ENCODE measurements at regions not wholly inside any gene's neighbourhood (a gene's known extent, or its start where the extent isn't known, plus 50 kb on each side); places are given as distances from the start of the nearest gene placed in this dataset.

DNA sequence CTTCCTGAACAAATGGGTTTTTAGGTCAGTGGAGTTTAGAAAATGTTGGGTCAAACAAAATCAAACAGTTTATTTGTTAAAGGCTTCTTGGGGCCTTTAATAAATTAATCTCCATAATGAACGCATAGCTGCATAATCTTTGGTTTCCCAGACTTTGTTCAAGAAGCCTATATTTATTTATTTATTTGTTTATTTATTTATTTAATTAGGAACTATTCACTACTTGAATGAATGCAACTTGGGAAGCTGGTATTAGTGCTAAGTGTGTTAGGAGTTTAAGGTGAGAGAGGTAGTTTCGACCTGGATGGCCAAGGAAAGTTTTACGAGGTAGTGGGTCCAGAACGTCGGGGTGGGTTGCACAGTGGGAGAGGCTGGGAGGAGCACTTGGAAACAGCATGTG lies 281.9 kb upstream of the C2CD4B start:
- no peak for DNase-seq

GRCh38 chr15:62447742-62448141 lies 282.7 kb upstream of the C2CD4B start:
- no peak for DNase-seq

DNA sequence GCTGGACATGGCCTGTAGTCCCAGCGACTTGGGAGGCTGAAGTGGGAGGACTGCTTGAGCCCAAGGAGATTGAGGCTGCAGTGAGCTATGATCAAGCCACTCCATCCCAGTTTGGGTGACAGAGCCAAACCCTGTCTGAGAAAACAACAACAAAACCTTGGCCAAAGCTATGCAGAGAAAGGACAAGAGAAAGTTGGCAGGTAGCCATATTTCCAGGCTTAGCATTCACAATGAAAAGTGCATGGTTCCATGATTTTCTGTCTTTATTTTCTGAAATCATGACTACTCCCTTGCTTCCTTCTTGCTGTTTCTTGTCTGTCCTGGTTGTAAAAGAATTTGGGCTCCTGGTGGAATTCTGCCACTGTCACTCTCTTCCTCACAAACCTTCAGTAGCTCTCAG lies 284.6 kb upstream of the C2CD4B start:
- DNase-seq = no peak

GRCh38 chr15:62450061-62450460 lies 285.0 kb upstream of the C2CD4B start:
- no peak for DNase-seq

- DNase-seq = no peak
Measured at GRCh38 chr15:62452026-62452425, 286.9 kb upstream of the C2CD4B start.

DNA sequence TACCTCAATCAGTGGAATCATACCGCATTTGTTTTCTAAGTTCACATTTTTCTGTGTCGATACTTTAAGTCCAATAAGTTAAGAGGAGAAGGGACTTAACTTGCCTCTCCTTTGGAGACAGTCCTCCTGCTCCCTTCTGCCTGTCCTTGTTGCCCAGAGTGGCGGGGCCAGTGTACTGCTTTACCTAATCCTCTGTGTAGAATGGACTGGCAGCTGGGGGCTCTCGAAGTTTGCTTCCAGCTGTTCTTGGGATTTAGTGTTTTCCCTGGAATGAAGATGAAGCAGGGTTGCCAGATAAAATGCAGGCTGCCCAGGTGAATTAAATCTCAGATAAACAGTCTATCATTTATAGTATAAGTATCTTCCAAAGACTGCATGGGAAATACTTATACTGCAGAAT lies 287.6 kb upstream of the C2CD4B start:
- no peak for DNase-seq

GRCh38 chr15:62453375-62453774 lies 288.3 kb upstream of the C2CD4B start:
- DNase-seq = no peak

- DNase-seq = no peak
Measured at GRCh38 chr15:62453981-62454380, 288.9 kb upstream of the C2CD4B start.

GRCh38 chr15:62454567-62455172 lies 289.6 kb upstream of the C2CD4B start:
- no peak for DNase-seq

DNA sequence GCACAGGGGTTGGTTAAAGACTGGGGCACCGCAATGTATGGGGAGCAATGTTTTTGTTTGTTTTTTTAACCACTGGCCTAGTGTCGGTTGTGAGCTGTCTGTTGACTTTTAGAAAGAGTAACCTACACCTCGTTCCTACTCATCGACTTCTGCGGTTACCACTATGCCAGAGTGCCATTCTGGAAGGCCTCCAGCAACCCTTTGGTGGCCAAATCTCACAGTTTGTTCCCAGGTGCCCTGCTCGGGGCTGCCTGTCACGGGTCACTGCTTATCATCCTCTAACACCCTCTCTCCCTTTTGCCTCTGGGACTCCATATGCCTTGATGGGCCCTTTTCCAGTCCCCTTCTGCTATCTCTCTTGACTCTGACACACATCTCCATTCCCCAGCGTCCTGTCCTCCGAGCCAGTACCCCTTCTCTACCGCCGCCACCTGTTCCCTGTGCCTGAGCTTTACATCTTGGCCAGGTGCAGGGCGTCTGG lies 290.4 kb upstream of the C2CD4B start:
- no peak for DNase-seq

- DNase-seq = no peak
Measured at GRCh38 chr15:62456011-62456920, 291.2 kb upstream of the C2CD4B start.

- no peak for DNase-seq
Measured at GRCh38 chr15:62457100-62457499, 292.0 kb upstream of the C2CD4B start.

DNA sequence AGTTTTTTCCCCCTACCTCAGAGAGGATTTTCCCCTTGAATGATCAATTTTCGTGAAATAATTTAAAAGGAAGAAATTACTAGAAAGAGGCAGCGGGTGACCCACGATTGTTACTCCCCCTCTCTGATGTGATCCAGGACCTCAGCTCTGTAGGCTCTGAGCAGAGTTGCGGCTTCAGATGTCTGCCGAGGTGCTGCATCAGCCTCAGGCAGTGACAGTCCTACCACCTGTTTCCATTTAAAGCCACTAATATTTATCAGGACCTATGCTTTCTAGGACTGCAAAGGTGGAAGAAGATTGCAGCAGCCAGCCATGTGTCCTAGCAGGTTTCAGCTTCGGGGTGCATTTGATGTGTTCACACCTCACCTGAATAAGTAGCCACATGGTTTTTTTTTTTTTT lies 294.8 kb upstream of the C2CD4B start:
- no peak for DNase-seq

DNA sequence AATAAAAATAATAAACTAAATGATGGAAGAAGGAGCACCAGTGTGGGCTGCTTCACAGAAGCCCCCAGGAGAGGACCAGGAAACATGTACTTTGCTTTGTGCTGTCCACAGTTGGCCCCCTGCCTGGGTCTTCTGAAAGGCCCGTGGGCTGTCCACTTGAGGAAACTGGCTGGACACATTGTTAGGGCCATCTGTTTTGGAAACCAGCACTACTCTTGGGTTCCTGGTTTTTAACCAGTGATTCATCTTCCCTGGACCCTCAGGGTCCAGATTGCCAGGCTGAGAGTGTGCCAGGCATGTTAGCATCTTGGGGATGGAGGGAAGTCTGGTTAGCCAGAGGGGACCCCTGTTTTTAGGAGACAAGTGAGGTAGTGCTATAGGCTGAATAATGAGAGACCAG lies 297.2 kb upstream of the C2CD4B start:
- DNase-seq = no peak

DNA sequence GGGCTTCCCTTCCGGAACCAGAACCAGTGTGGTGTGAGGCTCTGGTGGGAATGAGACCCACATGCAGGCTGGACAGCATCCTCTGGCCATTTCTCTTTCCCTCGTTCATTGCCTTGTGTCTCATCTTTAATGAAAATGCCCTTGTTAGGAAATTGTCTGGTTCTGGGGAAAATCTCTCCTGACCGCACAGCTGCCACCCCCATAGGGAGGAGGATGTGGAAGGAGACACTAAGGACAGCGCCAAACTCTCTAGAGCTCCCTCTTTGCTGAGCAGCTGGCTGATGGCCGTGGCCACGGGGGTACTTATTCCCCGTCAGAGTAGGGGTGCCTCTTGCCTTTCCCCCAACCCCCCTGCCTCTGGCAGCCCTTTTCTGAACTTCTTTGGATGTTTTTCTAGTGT lies 297.6 kb upstream of the C2CD4B start:
- DNase-seq = no peak

DNA sequence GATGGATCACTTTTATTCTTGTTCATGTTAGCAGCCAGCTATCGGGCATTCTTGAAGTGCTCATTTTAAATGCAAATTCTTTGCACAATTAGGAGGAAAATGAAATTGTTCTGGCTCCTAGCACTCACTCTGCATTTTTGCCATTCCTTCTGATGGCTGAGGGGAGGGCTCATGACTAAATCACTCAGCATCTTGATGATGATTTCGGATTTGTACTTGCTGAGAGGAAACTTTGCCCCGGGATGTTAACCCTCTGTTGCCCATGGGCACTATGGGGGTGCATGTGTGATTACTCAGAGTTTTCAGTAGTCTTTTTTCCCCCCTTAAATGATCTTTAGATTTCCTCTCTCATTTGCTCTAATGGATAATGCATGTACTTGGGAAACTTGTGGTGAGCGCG lies 299.6 kb upstream of the C2CD4B start:
- no peak for DNase-seq

GRCh38 chr15:62465173-62465572 lies 300.1 kb upstream of the C2CD4B start:
- DNase-seq = no peak

DNA sequence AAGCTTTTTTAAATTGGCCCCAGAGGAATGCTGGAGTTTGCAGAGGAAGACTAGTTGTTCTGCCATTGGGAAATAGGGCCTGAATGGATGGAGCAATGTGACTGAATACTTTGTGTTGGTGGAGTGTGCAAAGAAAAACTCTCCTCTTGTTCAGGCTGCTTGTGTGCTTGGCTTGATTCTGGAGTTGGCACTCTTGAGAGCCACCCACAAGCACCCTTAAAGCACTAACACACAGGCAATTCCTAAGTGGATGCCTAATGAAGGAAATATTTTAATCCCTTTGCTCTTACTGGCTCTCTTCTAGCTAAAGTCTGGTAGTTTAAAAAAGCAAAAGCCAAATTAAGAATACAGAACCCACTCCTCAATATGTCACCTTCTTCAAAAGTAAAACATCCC lies 304.4 kb upstream of the C2CD4B start:
- no peak for DNase-seq

DNA sequence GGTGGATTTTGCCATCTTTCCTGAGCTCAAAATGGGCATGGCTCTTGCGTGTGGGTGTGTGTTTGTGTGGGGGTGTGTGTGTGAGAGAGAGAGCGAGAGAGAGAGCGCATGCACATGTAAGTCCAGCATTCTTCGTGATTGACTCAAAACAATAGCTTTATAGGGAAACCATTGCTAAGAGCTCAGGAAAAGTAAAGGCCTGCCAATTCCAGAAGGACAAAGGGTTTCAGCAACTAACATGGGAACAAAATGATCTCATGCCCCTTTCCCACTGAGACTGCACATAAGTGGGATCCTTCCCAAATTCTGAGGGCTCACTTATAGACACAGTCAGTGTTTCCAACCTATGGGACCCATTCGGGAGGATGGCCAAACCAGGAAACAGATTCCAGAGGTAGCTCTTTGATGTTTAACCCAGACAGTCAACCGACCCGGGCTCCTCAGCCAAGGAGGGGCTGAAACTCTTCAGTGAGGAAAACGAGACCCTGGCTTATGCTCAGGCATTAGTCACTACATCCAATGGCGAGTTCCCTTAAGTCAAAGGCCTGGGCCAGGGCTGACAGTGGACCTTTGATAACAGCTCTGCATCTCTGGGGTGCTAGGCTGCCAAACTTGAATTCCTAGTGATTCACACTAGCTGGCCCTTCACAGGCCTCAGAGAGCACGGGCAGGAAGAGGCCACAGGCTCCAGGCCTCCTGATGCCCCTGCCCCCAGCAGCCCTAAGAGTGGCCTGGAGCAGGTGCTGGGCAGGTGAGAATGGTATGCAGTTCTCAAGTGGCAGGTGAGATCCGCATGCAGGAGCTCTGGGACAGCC lies 305.0 kb upstream of the C2CD4B start:
- DNase-seq = no peak

DNA sequence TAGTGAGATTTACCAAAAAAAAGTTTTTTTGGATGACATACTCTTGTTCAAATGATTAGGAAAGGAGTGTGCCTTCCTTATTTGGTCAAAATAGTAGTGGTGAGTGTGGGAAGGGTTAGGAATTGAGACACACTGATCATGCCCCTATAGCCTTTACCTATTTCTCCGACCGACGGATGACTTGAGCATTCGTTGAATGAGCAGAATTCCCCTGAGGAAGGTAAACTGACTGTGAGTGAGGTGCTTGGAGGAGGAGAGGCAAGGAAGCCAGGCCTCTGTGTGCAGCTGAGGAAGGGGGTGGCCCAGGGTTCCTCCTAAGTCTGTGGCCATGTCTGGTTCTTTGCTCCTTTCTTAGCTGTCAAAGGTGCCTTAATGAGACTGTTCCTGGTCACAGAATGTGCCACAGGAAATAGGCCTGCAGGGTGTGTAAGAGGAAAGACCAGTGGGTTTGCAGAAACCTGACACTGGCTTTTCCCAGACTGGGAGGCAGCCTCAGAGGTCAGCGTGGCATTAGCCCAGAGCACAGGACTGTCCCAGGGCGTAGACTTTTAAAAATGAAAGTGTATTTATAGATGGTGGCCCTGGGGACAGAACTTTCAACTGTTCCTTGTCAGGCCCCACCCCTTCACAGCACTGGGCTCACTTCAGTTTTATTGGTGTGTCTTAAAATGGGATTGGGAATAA lies 307.7 kb upstream of the C2CD4B start:
- no peak for DNase-seq

DNA sequence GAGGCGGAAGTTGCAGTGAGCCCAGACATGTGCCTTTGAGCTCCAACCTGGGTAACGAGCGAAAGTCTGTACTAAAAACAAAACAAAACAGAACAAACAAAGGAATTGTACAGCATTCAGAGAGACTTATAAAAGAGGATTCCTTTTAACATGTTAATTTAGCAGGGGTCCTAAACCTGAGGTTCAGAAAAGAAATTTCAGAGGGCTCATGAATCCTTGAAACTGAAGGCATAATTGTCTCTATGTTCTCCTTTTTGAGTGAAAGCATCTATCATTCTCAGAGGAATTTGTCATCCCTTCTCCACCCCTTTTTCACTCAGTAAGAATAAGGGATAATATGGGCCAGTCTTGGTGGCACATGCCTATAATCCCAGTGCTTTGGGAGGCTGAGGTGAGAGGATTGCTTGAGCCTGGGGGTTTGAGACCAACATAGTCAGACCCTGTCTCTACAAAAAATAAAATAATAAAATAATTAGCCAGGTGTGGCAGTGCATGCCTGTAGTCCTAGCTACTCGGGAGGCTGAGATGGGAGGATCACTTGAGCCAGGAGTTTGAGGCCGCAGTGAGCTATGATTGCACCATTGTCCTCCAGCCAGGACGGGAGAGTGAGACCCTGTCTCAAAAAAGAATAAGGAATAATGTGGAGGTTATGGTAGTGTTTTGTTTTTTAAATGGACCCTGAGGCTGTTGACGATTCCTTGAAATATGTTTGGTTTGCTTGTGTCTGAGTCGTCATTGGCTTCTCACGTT lies 309.1 kb upstream of the C2CD4B start:
- no peak for DNase-seq

- no peak for DNase-seq
Measured at GRCh38 chr15:62474771-62475124, 309.7 kb upstream of the C2CD4B start.
